H1 (cell line): ENCODE measurements at regions not wholly inside any gene's neighbourhood (a gene's known extent, or its start where the extent isn't known, plus 50 kb on each side); places are given as distances from the start of the nearest gene placed in this dataset.

Experiments
- CTCF ChIA-PET: fragments of 300-600 bp; sonication (Branson Sonifier 250); formaldehyde crosslinking; loops from one replicate; lab custom pipeline; 2021; ENCODE audit not compliant: partially characterized antibody; lab: Charles Lee
- POLR2A ChIA-PET: fragments of 300-600 bp; sonication (Branson Sonifier 250); formaldehyde crosslinking; loops from one replicate; lab custom pipeline; 2021; ENCODE audit warnings: inconsistent platforms; ENCODE audit not compliant: partially characterized antibody; lab: Charles Lee
- DNase-seq, 2 experiments: peaks; one replicate each; pipeline versions ENCODE4 v3.0.0 to v3.0.0-alpha.2; 2010 to 2022; ENCODE audit warnings: low spot score in 2 of 2, low read depth in 1 of 2, mixed read lengths in 1 of 2
- FAIRE-seq: peaks from 2 replicates; lab custom pipeline; 2011; peaks lifted over from hg19 to GRCh38; lab: Jason Lieb, UNC
- H2AFZ ChIP-seq: 2 replicates; pipeline ENCODE4 v1.8.1; 2012; ENCODE audit warnings: low read length, inconsistent platforms
- H2AK5ac ChIP-seq: 2 replicates; pipeline ENCODE4 v1.6.1; 2013; ENCODE audit warnings: low read depth, low read length
- H2BK120ac ChIP-seq: replicated peaks from 2 replicates; pipeline ENCODE3; 2013; ENCODE audit warnings: low read depth, low read length, inconsistent platforms
- H2BK12ac ChIP-seq: 2 replicates; pipeline ENCODE4 v1.6.1; 2013; ENCODE audit warnings: low read depth, low read length
- H2BK15ac ChIP-seq: 2 replicates; pipeline ENCODE4 v1.6.1; 2013; ENCODE audit warnings: low read length
- H2BK20ac ChIP-seq: 2 replicates; pipeline ENCODE4 v1.6.1; 2013; ENCODE audit warnings: low read length
- H2BK5ac ChIP-seq: 2 replicates; pipeline ENCODE4 v1.6.1; 2013; ENCODE audit warnings: low read depth, low read length
- H3K14ac ChIP-seq: 2 replicates; pipeline ENCODE4 v1.6.1; 2013; ENCODE audit warnings: inconsistent platforms; ENCODE audit not compliant: insufficient read length
- H3K18ac ChIP-seq: 2 replicates; pipeline ENCODE4 v1.6.1; 2013; ENCODE audit warnings: low read length; ENCODE audit errors: extremely low read depth
- H3K23ac ChIP-seq: 2 replicates; pipeline ENCODE4 v1.6.1; 2013; ENCODE audit warnings: inconsistent platforms; ENCODE audit not compliant: insufficient read length
- H3K23me2 ChIP-seq: 2 replicates; pipeline ENCODE4 v1.6.1; 2013; ENCODE audit warnings: low read depth, low read length
- H3K27ac ChIP-seq: 2 replicates; pipeline ENCODE4 v1.6.1; 2011; ENCODE audit warnings: low read depth, low read length, inconsistent platforms
- H3K27me3 ChIP-seq, 4 experiments: replicated peaks in 1 of 4; 1 replicate in 1 of 4; 2 replicates in 3 of 4; pipeline versions ENCODE4 v1.6.1 to v1.8.1; 2011 to 2013; ENCODE audit warnings: low read length in 3 of 4, mild to moderate bottlenecking in 3 of 4, inconsistent platforms in 2 of 4, mixed read lengths in 2 of 4, moderate library complexity in 1 of 4; ENCODE audit not compliant: control insufficient read depth in 3 of 4, insufficient read depth in 3 of 4; ENCODE audit errors: extremely low read depth in 1 of 4
- H3K36me3 ChIP-seq, 4 experiments: 2 replicates each; pipeline versions ENCODE4 v1.6.1 to v1.8.1; 2011 to 2013; ENCODE audit warnings: mild to moderate bottlenecking in 4 of 4, low read length in 3 of 4, moderate library complexity in 2 of 4, control low read depth in 1 of 4, inconsistent platforms in 1 of 4; ENCODE audit not compliant: insufficient read depth in 4 of 4, control insufficient read depth in 2 of 4
- H3K4ac ChIP-seq: replicated peaks from 2 replicates; pipeline ENCODE3; 2013; ENCODE audit warnings: low read length, low read depth, mixed read lengths, inconsistent platforms; ENCODE audit not compliant: insufficient read length
- H3K4me1 ChIP-seq, 4 experiments: replicated peaks in 1 of 4; 1 replicate in 1 of 4; 2 replicates in 3 of 4; pipeline versions ENCODE4 v1.6.1 to v1.8.1; 2011 to 2013; ENCODE audit warnings: low read length in 3 of 4, inconsistent platforms in 2 of 4, mixed read lengths in 1 of 4; ENCODE audit not compliant: insufficient read depth in 4 of 4, control insufficient read depth in 3 of 4
- H3K4me2 ChIP-seq, 2 experiments: 2 replicates each; pipeline versions ENCODE4 v1.6.1 to v1.8.1; 2011 to 2013; ENCODE audit warnings: low read depth in 2 of 2, low read length in 2 of 2, control low read depth in 1 of 2, inconsistent platforms in 1 of 2, mild to moderate bottlenecking in 1 of 2; ENCODE audit not compliant: insufficient read depth in 1 of 2
- H3K4me3 ChIP-seq, 4 experiments: fragments of 200-600, 300-600 bp in 1 of 4; sonication (generic), shearing (Covaris generic), sonication (Bioruptor Twin) in 1 of 4; 2 replicates each; pipeline versions ENCODE4 v1.5.1 to v1.8.1; 2011 to 2016; ENCODE audit warnings: low read length in 4 of 4, low read depth in 3 of 4, control low read depth in 2 of 4, inconsistent platforms in 2 of 4, mild to moderate bottlenecking in 2 of 4, mixed read lengths in 1 of 4, moderate library complexity in 1 of 4; ENCODE audit not compliant: insufficient read depth in 2 of 4; ENCODE audit errors: extremely low read depth in 1 of 4
- H3K56ac ChIP-seq: replicated peaks from 2 replicates; pipeline ENCODE3; 2013; ENCODE audit warnings: low read depth, mild to moderate bottlenecking, mixed read lengths, low read length, inconsistent platforms; ENCODE audit not compliant: insufficient read length
- H3K79me1 ChIP-seq: 2 replicates; pipeline ENCODE4 v1.6.1; 2013; ENCODE audit warnings: low read depth, low read length, control low read depth
- H3K79me2 ChIP-seq, 2 experiments: 2 replicates each; pipeline versions ENCODE4 v1.6.1 to v1.8.1; 2012 to 2013; ENCODE audit warnings: low read length in 2 of 2, mild to moderate bottlenecking in 2 of 2, inconsistent platforms in 1 of 2; ENCODE audit not compliant: insufficient read depth in 2 of 2, control insufficient read depth in 1 of 2
- H3K9ac ChIP-seq, 4 experiments: replicated peaks in 1 of 4; 1 replicate in 1 of 4; 2 replicates in 3 of 4; pipeline versions ENCODE4 v1.6.1 to v1.8.1; 2011 to 2013; ENCODE audit warnings: low read depth in 3 of 4, low read length in 3 of 4, control low read depth in 2 of 4, mild to moderate bottlenecking in 2 of 4, moderate library complexity in 2 of 4, inconsistent platforms in 1 of 4; ENCODE audit errors: extremely low read depth in 1 of 4
- H3K9me3 ChIP-seq, 2 experiments: 2 replicates each; pipeline versions ENCODE4 v1.6.1 to v1.8.1; 2012 to 2013; ENCODE audit warnings: mild to moderate bottlenecking in 2 of 2, moderate library complexity in 2 of 2, control low read depth in 1 of 2, inconsistent platforms in 1 of 2, low read depth in 1 of 2, low read length in 1 of 2, mixed read lengths in 1 of 2; ENCODE audit not compliant: insufficient read depth in 2 of 2
- H4K20me1 ChIP-seq, 2 experiments: replicated peaks in 1 of 2; 2 replicates each; pipeline versions ENCODE3 to v1.8.1; 2011 to 2013; ENCODE audit warnings: inconsistent platforms in 2 of 2, low read length in 2 of 2, mild to moderate bottlenecking in 1 of 2; ENCODE audit not compliant: insufficient read depth in 2 of 2, control insufficient read depth in 1 of 2
- H4K5ac ChIP-seq: 2 replicates; pipeline ENCODE4 v1.6.1; 2013; ENCODE audit warnings: low read length, low read depth, mixed read lengths, inconsistent platforms; ENCODE audit not compliant: insufficient read length
- H4K8ac ChIP-seq: 2 replicates; pipeline ENCODE4 v1.8.0; 2013; ENCODE audit warnings: mild to moderate bottlenecking, moderate library complexity, low read length, inconsistent platforms; ENCODE audit not compliant: insufficient read depth; ENCODE audit errors: extremely low read depth
- H4K91ac ChIP-seq: replicated peaks from 2 replicates; pipeline ENCODE3; 2013; ENCODE audit warnings: low read length, mixed read lengths, inconsistent platforms; ENCODE audit not compliant: insufficient read length
- ASH2L ChIP-seq: fragments of 200-600, 300-600 bp; sonication (generic); IDR thresholded peaks from one replicate; pipeline ENCODE4 v1.7.1; 2017; ENCODE audit warnings: low read length
- BRCA1 ChIP-seq: IDR thresholded peaks from 2 replicates; pipeline ENCODE4 v1.6.1; 2012; ENCODE audit warnings: low read depth, low read length, improper control_type of control experiment
- CEBPB ChIP-seq: IDR thresholded peaks from 2 replicates; pipeline ENCODE4 v1.6.1; 2012; ENCODE audit warnings: low read depth, low read length
- CHD2 ChIP-seq: IDR thresholded peaks from 2 replicates; pipeline ENCODE4 v1.6.1; 2012; ENCODE audit warnings: low read length, improper control_type of control experiment
- NANOG ChIP-seq: IDR thresholded peaks from 2 replicates; pipeline ENCODE4 v1.6.1; 2011; ENCODE audit warnings: low read length, low read depth, mild to moderate bottlenecking, inconsistent platforms; ENCODE audit not compliant: insufficient read depth, poor library complexity, severe bottlenecking
- RFX5 ChIP-seq: IDR thresholded peaks from 2 replicates; pipeline ENCODE4 v1.6.1; 2011; ENCODE audit warnings: low read depth, low read length, improper control_type of control experiment, borderline replicate concordance
- SIN3A ChIP-seq, 2 experiments: IDR thresholded peaks in 1 of 2; conservative IDR thresholded peaks in 1 of 2; 2 replicates each; pipeline ENCODE4 v1.6.1; 2011 to 2012; ENCODE audit warnings: low read length in 2 of 2, improper control_type of control experiment in 1 of 2, low read depth in 1 of 2, mild to moderate bottlenecking in 1 of 2
- SIRT6 ChIP-seq: IDR thresholded peaks from one replicate; pipeline ENCODE4 v1.7.1; 2012; ENCODE audit warnings: low read length, inconsistent platforms
- SP2 ChIP-seq: IDR thresholded peaks from 2 replicates; pipeline ENCODE4 v1.6.1; 2012; ENCODE audit warnings: mild to moderate bottlenecking, low read length, inconsistent platforms
- SRF ChIP-seq: IDR thresholded peaks from 2 replicates; pipeline ENCODE4 v1.6.1; 2011; ENCODE audit warnings: mild to moderate bottlenecking, low read depth, low read length, moderate library complexity
- WGBS, 2 experiments: shearing (Covaris generic) in 1 of 2; methylation state at CpG; one replicate each; pipeline versions ENCODE4 v1.1.6 to v1.1.7; 2013 to 2015; ENCODE audit warnings: low lambda C conversion rate in 2 of 2, mixed read lengths in 2 of 2, inconsistent platforms in 1 of 2, low coverage in 1 of 2, missing lambda C conversion rate in 1 of 2; ENCODE audit not compliant: insufficient replicate concordance in 2 of 2, insufficient coverage in 1 of 2, insufficient read length in 1 of 2; ENCODE audit errors: extremely low coverage in 1 of 2, missing lambda C conversion rate in 1 of 2; 5-methylcytosine and 5-hydroxymethylcytosine counted together
- TF ChIP-seq, protein P1 (sequence below), 3 experiments: IDR thresholded peaks; 1 replicate in 2 of 3; 2 replicates in 1 of 3; pipeline versions ENCODE4 v1.5.1 to v1.6.1; 2011; ENCODE audit warnings: low read length in 3 of 3, mild to moderate bottlenecking in 3 of 3, inconsistent platforms in 2 of 3, low read depth in 1 of 3, moderate library complexity in 1 of 3; ENCODE audit not compliant: insufficient read depth in 1 of 3; ENCODE audit errors: control extremely low read depth in 1 of 3

DNA sequence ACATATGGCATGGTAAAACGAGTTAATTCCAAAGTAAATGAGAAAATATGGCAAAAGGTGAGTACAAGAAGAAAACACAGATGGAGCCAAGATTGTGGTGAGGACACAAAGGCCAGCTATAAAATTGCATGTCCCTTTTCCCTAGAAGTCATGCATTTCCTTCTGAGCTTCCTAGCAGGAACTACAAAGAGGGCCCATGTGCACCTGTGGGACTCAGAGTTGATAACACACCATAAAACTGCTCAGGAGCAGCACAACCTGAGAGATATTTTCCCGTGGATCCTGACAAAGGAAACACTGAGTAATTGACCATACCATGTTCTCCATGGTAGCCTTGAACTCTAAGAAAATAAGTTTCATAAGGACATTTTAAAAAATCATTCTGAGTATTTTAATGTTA lies 228.3 kb downstream of the DLEU7 start:
- no peak overlapping the region for H2BK20ac ChIP-seq
- no peak overlapping the region for H3K23ac ChIP-seq
- no peak overlapping the region for H3K4me3 ChIP-seq
- no peak overlapping the region for H4K8ac ChIP-seq
- H3K18ac ChIP-seq = no peak overlapping the region
- no peak overlapping the region for H4K91ac ChIP-seq
- no peak overlapping the region for H3K9ac ChIP-seq
- TF ChIP-seq SIRT6 = no peak
- TF ChIP-seq RFX5 = no peak
- TF ChIP-seq CHD2 = no peak
- TF ChIP-seq ASH2L = no peak
- no peak for TF ChIP-seq CEBPB
- TF ChIP-seq, protein P1, sequence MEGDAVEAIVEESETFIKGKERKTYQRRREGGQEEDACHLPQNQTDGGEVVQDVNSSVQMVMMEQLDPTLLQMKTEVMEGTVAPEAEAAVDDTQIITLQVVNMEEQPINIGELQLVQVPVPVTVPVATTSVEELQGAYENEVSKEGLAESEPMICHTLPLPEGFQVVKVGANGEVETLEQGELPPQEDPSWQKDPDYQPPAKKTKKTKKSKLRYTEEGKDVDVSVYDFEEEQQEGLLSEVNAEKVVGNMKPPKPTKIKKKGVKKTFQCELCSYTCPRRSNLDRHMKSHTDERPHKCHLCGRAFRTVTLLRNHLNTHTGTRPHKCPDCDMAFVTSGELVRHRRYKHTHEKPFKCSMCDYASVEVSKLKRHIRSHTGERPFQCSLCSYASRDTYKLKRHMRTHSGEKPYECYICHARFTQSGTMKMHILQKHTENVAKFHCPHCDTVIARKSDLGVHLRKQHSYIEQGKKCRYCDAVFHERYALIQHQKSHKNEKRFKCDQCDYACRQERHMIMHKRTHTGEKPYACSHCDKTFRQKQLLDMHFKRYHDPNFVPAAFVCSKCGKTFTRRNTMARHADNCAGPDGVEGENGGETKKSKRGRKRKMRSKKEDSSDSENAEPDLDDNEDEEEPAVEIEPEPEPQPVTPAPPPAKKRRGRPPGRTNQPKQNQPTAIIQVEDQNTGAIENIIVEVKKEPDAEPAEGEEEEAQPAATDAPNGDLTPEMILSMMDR (IDR thresholded peaks at IDR 0.05; ENCODE audit: control extremely low read depth in 1 of 3, insufficient read depth in 1 of 3, low read depth in 1 of 3, low read length in 3 of 3) = no peak
- no peak for TF ChIP-seq SP2
- TF ChIP-seq BRCA1 = no peak
- no peak for TF ChIP-seq SIN3A (conservative IDR thresholded peaks at IDR 0.05 in 1 of 2, IDR thresholded peaks at IDR 0.05 in 1 of 2; ENCODE audit: low read depth in 1 of 2, low read length in 2 of 2)
- no peak for TF ChIP-seq SRF
- TF ChIP-seq NANOG = no peak
- H3K4me1 ChIP-seq = no peaks in the 10 kb centered on the region
- H3K4me2 ChIP-seq = no peak overlapping the region
- ChIA-PET CTCF (interaction anchor here (0.9 to 1.4 kb wide), 2 partner anchors 11 to 297 kb away, joined by 3 read pairs; no protein-coding TSS in a partner anchor), POLR2A (no interaction called here)
- H2BK120ac ChIP-seq = no peak overlapping the region
- no peak for FAIRE-seq
- H2BK5ac ChIP-seq = no peak overlapping the region
- 96% methylated on average over 2 of the region's 2 CpGs; no CpG with 5 or more reads in 1 of the 2 experiments for WGBS, 2 experiments
- H4K20me1 ChIP-seq = no peaks in the 10 kb centered on the region
- H2BK15ac ChIP-seq = no peak overlapping the region
- H2AK5ac ChIP-seq = no peak overlapping the region
- no peak overlapping the region for H2BK12ac ChIP-seq
- no peak overlapping the region for H3K27ac ChIP-seq
- H4K5ac ChIP-seq = no peak overlapping the region
- H3K79me1 ChIP-seq = no peaks in the 10 kb centered on the region
- DNase-seq = no peak
- H3K14ac ChIP-seq = no peak overlapping the region
- H3K36me3 ChIP-seq = no peaks in the 10 kb centered on the region
- no peaks in the 10 kb centered on the region for H3K27me3 ChIP-seq
- H3K56ac ChIP-seq = no peak overlapping the region
- H3K9me3 ChIP-seq = no peaks in the 10 kb centered on the region
- no peaks in the 10 kb centered on the region for H3K23me2 ChIP-seq
- H2AFZ ChIP-seq = no peak overlapping the region
- no peaks in the 10 kb centered on the region for H3K79me2 ChIP-seq
- H3K4ac ChIP-seq = no peak overlapping the region
